HUES6 (cell line): ENCODE measurements at regions not wholly inside any gene's neighbourhood (a gene's known extent, or its start where the extent isn't known, plus 50 kb on each side); places are given as distances from the start of the nearest gene placed in this dataset.

Experiments used
- H3K27ac ChIP-seq: 2 replicates; pipeline ENCODE4 v1.7.0; 2013; ENCODE audit warnings: low read depth, mild to moderate bottlenecking, low read length, inconsistent platforms
- H3K27me3 ChIP-seq: 2 replicates; pipeline ENCODE4 v1.6.1; 2013; ENCODE audit warnings: low read length; ENCODE audit not compliant: control insufficient read depth, insufficient read depth
- H3K36me3 ChIP-seq: 2 replicates; pipeline ENCODE4 v1.6.1; 2013; ENCODE audit warnings: low read length; ENCODE audit not compliant: control insufficient read depth, insufficient read depth
- H3K4me1 ChIP-seq: 2 replicates; pipeline ENCODE4 v1.6.1; 2013; ENCODE audit warnings: low read length; ENCODE audit not compliant: control insufficient read depth, insufficient read depth
- H3K4me3 ChIP-seq: 2 replicates; pipeline ENCODE4 v1.5.1; 2013; ENCODE audit warnings: low read depth, low read length
- H3K9ac ChIP-seq: one replicate; pipeline ENCODE4 v1.6.1; 2013; ENCODE audit warnings: mild to moderate bottlenecking, low read length
- H3K9me3 ChIP-seq: 2 replicates; pipeline ENCODE4 v1.6.1; 2013; ENCODE audit warnings: low read depth, low read length; ENCODE audit not compliant: control insufficient read depth, insufficient read depth

GRCh38 chr20:39778847-39779604 lies 816.9 kb downstream of the DHX35 start:
- H3K9ac ChIP-seq, result no peak overlapping the region
- H3K9me3 ChIP-seq, result peaks cover 10% of the 10 kb centered on the region
- H3K27ac ChIP-seq, result no peak overlapping the region
- no peaks in the 10 kb centered on the region for H3K27me3 ChIP-seq
- H3K4me1 ChIP-seq, result no peaks in the 10 kb centered on the region
- peaks cover 11% of the 10 kb centered on the region; the same call in 1 of the 2 replicates for H3K36me3 ChIP-seq
- H3K4me3 ChIP-seq, result no peak overlapping the region

- H3K4me1 ChIP-seq, result no peaks in the 10 kb centered on the region
- peaks cover 10% of the 10 kb centered on the region for H3K9me3 ChIP-seq
- H3K36me3 ChIP-seq, result peaks cover 8% of the 10 kb centered on the region; the same call in 1 of the 2 replicates
- no peak overlapping the region for H3K9ac ChIP-seq
- no peak overlapping the region for H3K27ac ChIP-seq
- H3K27me3 ChIP-seq, result no peaks in the 10 kb centered on the region
- no peak overlapping the region for H3K4me3 ChIP-seq
Observed at GRCh38 chr20:39778431-39778830, 816.3 kb downstream of the DHX35 start.

DNA sequence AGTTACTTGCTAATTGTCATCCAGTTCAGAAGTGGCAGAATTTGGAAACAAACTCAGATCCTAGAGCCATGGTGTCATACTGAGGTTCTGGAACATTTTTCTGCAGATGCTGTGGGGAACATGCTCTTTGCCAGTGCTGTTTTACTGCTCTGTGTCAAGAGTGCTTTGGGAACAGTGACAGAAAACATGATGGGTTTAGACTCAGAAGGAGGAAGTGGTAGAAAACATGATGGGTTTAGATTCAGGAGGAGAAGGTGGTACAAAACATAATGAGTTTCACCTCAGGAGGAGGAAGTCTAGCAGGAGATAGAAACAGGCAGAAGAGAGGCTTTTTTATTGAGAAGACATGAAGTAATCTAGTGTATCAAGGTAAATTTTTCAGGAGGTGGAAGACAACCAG lies 815.5 kb downstream of the DHX35 start:
- H3K27me3 ChIP-seq, result no peaks in the 10 kb centered on the region
- peaks cover 6% of the 10 kb centered on the region; the same call in 1 of the 2 replicates for H3K9me3 ChIP-seq
- no peak overlapping the region for H3K9ac ChIP-seq
- no peak overlapping the region for H3K27ac ChIP-seq
- H3K4me1 ChIP-seq, result no peaks in the 10 kb centered on the region
- H3K36me3 ChIP-seq, result 0 out of 2 replicates have a peak, but pooled peaks cover 4% of the 10 kb centered on the region
- H3K4me3 ChIP-seq, result no peak overlapping the region

- Histone ChIP-seq H3K4me1 (no peaks in the 10 kb centered on the region), H3K9me3 (peaks cover 6% of the 10 kb centered on the region; the same call in 1 of the 2 replicates), H3K27me3 (no peaks in the 10 kb centered on the region), H3K9ac (no peak overlapping the region), H3K4me3 (no peak overlapping the region), H3K36me3 (0 out of 2 replicates have a peak, but pooled peaks cover 4% of the 10 kb centered on the region), H3K27ac (no peak overlapping the region)
Observed at GRCh38 chr20:39775110-39775509, 813.0 kb downstream of the DHX35 start.

GRCh38 chr20:39773380-39774000 lies 811.3 kb downstream of the DHX35 start:
- H3K4me1 ChIP-seq, result no peaks in the 10 kb centered on the region
- H3K27ac ChIP-seq, result no peak overlapping the region
- H3K4me3 ChIP-seq, result no peak overlapping the region
- peaks cover 6% of the 10 kb centered on the region; the same call in 1 of the 2 replicates for H3K9me3 ChIP-seq
- no peaks in the 10 kb centered on the region for H3K27me3 ChIP-seq
- no peak overlapping the region for H3K9ac ChIP-seq
- 0 out of 2 replicates have a peak, but pooled peaks cover 4% of the 10 kb centered on the region for H3K36me3 ChIP-seq

- Histone ChIP-seq H3K27ac (no peak overlapping the region), H3K27me3 (no peaks in the 10 kb centered on the region), H3K4me1 (0 out of 2 replicates have a peak, but pooled peaks cover 5% of the 10 kb centered on the region), H3K9ac (no peak overlapping the region), H3K36me3 (no peaks in the 10 kb centered on the region), H3K4me3 (no peak overlapping the region), H3K9me3 (peaks cover 9% of the 10 kb centered on the region; the same call in 1 of the 2 replicates)
Observed at GRCh38 chr20:39767352-39767751, 805.2 kb downstream of the DHX35 start.

DNA sequence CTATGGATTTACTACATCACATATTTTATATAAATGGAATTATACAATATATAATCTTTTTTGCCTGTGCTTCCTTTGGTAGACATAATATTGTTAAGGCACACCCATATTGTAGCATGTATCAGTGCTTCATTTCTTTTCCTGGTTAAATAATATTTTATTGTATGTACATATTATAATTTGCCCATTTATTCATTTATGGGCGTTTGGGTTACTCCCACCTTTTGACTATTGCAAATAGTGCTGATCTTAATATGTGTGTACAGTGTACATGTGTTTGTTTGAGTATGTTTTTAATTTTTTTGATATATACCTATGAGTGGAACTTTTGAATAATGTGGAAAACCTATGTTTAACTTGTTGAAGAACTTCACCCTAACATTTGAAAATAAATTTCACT lies 804.2 kb downstream of the DHX35 start:
- 0 out of 2 replicates have a peak, but pooled peaks cover 5% of the 10 kb centered on the region for H3K4me1 ChIP-seq
- no peak overlapping the region for H3K9ac ChIP-seq
- peaks cover 9% of the 10 kb centered on the region; the same call in 1 of the 2 replicates for H3K9me3 ChIP-seq
- no peaks in the 10 kb centered on the region for H3K27me3 ChIP-seq
- H3K4me3 ChIP-seq, result no peak overlapping the region
- H3K36me3 ChIP-seq, result no peaks in the 10 kb centered on the region
- no peak overlapping the region for H3K27ac ChIP-seq

DNA sequence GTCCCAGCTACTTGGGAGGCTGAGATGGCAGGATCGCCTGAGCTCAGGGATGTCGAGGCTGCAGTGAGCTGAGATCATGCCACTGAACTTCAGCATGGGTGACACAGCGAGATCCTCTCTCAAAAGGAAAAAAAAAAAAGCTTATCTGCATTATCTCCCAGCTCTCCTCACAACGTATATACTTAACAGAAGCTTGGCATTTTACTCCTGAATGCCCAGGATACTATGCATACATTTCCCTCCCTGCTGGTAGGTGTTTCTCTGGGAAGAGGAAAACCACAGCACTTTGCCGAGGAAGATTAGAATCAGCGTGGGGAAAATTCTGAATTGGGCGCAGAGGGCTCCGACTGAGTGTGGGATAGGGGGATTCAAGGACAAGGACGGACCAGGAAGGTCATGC lies 800.6 kb downstream of the DHX35 start:
- Histone ChIP-seq H3K36me3 (no peaks in the 10 kb centered on the region), H3K9me3 (peaks cover 2% of the 10 kb centered on the region; the same call in 1 of the 2 replicates), H3K27ac (no peak overlapping the region), H3K4me1 (0 out of 2 replicates have a peak, but pooled peaks cover 5% of the 10 kb centered on the region), H3K27me3 (no peaks in the 10 kb centered on the region), H3K9ac (no peak overlapping the region), H3K4me3 (no peak overlapping the region)

- Histone ChIP-seq H3K36me3 (no peaks in the 10 kb centered on the region), H3K27ac (no peak overlapping the region), H3K27me3 (no peaks in the 10 kb centered on the region), H3K4me3 (no peak overlapping the region), H3K9ac (no peak overlapping the region), H3K9me3 (no peaks in the 10 kb centered on the region), H3K4me1 (0 out of 2 replicates have a peak, but pooled peaks cover 5% of the 10 kb centered on the region)
Observed at GRCh38 chr20:39758876-39759275, 796.7 kb downstream of the DHX35 start.

GRCh38 chr20:39756828-39757227 lies 794.7 kb downstream of the DHX35 start:
- Histone ChIP-seq H3K4me3 (no peak overlapping the region), H3K9ac (no peak overlapping the region)

DNA sequence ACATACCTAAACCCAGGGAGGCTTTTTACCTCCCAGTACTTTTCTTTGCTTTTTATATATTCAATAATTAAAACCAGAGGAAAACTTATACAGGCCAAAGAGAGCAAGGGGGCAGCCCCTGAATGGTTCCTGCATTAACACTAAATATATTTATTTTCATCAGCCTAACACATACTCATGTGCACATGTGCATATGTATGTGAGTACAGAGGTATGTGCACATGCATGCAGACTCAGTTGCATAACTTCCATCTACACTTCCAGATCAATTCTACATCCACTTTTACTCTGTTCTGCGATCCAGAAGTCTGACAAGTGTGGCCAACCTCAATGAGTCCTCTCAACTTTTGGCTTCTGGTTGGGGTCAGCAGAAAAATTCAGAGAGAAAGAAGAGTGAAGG lies 794.2 kb downstream of the DHX35 start:
- no peaks in the 10 kb centered on the region for H3K9me3 ChIP-seq
- no peak overlapping the region for H3K4me3 ChIP-seq
- H3K36me3 ChIP-seq, result no peaks in the 10 kb centered on the region
- no peak overlapping the region for H3K9ac ChIP-seq
- H3K4me1 ChIP-seq, result no peaks in the 10 kb centered on the region
- no peak overlapping the region for H3K27ac ChIP-seq
- no peaks in the 10 kb centered on the region for H3K27me3 ChIP-seq

More at GRCh38 chr20:39756828-39757227, 794.7 kb downstream of the DHX35 start:
- Histone ChIP-seq H3K27ac (no peak overlapping the region), H3K36me3 (no peaks in the 10 kb centered on the region), H3K4me1 (no peaks in the 10 kb centered on the region), H3K27me3 (no peaks in the 10 kb centered on the region), H3K9me3 (no peaks in the 10 kb centered on the region)
